ENCODE measurements at regions not wholly inside any gene's neighbourhood (a gene's known extent, or its start where the extent isn't known, plus 50 kb on each side); places are given as distances from the start of the nearest gene placed in this dataset.

DNA sequence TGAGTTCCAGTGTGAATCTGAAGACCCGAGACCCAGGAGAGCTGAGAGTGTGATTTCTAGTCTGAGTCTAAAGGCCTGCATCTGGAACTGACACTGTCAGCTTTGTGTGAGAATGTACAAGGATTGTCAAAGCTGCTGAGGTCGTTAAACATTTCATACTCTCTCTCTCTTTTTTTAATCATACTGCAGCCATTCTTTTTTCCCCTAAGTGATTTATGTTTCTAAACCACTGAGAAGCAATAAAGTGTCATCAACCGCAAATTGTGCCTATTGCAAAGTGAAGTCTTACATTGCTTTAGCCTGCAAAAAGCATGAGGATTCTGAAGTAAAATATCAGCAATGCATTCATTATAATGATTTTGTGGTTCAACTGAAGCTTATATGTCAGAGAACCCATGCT lies 106.0 kb downstream of the ASMT start:
- TF ChIP-seq POLR2AphosphoS5 (IDR thresholded peaks at IDR 0.05; ENCODE audit: low read depth, low read length): no peak
- no peak for TF ChIP-seq POLR2A (IDR thresholded peaks at IDR 0.05; ENCODE audit: low read depth, low read length)
- TF ChIP-seq PAX5 (IDR thresholded peaks at IDR 0.05; ENCODE audit: insufficient read depth, low read length, severe bottlenecking): no peak
- TF ChIP-seq TAF1 (IDR thresholded peaks at IDR 0.05; ENCODE audit: low read depth, low read length): no peak
- no peak for TF ChIP-seq SPI1 (IDR thresholded peaks at IDR 0.05; ENCODE audit: low read depth, low read length)

Measured in GM12891 (cell line).